SU-DHL-6 (cell line): ENCODE measurements at regions not wholly inside any gene's neighbourhood (a gene's known extent, or its start where the extent isn't known, plus 50 kb on each side); places are given as distances from the start of the nearest gene placed in this dataset.

Experiments used
- H2AFZ ChIP-seq: fragments of 200-600 bp; sonication (generic); 2 replicates; pipeline ENCODE4 v1.6.1; 2014; ENCODE audit warnings: low read depth, mild to moderate bottlenecking, moderate library complexity, mixed read lengths, antibody characterized with exemption, low read length; ENCODE audit not compliant: severe bottlenecking
- H3F3A ChIP-seq: fragments of 200-600 bp; shearing (Covaris generic); 2 replicates; pipeline ENCODE4 v1.6.0; 2016; ENCODE audit warnings: antibody characterized with exemption, mild to moderate bottlenecking; ENCODE audit not compliant: insufficient read depth
- H3K27ac ChIP-seq: fragments of 200-600 bp; sonication (generic); 2 replicates; pipeline ENCODE4 v1.5.1; 2016; ENCODE audit warnings: low read depth, mild to moderate bottlenecking, low read length, moderate library complexity, mixed read lengths
- H3K27me3 ChIP-seq: fragments of 200-600 bp; sonication (generic), shearing (Covaris generic); 2 replicates; pipeline ENCODE4 v1.6.0; 2014; ENCODE audit warnings: mild to moderate bottlenecking, low read length
- H3K36me3 ChIP-seq: fragments of 200-600 bp; sonication (generic); 2 replicates; pipeline ENCODE4 v1.6.1; 2014; ENCODE audit warnings: mild to moderate bottlenecking, low read length, mixed read lengths
- H3K4me2 ChIP-seq: fragments of 300-600, 200-600 bp; shearing (Covaris generic), sonication (generic); 2 replicates; pipeline ENCODE4 v1.6.0; 2014; ENCODE audit warnings: low read length, low read depth, mild to moderate bottlenecking; ENCODE audit not compliant: poor library complexity, severe bottlenecking
- H3K4me3 ChIP-seq: fragments of 200-600 bp; sonication (generic); 2 replicates; pipeline ENCODE4 v1.5.1; 2014; ENCODE audit warnings: antibody characterized with exemption, low read length, mild to moderate bottlenecking, mixed read lengths; ENCODE audit not compliant: insufficient read depth, poor library complexity, severe bottlenecking
- H3K79me2 ChIP-seq: fragments of 200-600 bp; sonication (generic); 2 replicates; pipeline ENCODE4 v1.6.1; 2014; ENCODE audit warnings: mild to moderate bottlenecking, low read length, moderate library complexity; ENCODE audit not compliant: insufficient read depth
- H3K9ac ChIP-seq: fragments of 200-600 bp; sonication (generic); 2 replicates; pipeline ENCODE4 v1.7.0; 2014; ENCODE audit warnings: mild to moderate bottlenecking, low read length
- H3K9me2 ChIP-seq: fragments of 200-600 bp; sonication (generic); replicated peaks from 2 replicates; pipeline ENCODE4 v1.6.1; 2014; ENCODE audit warnings: low read length; ENCODE audit not compliant: insufficient read depth
- H3K9me3 ChIP-seq: fragments of 200-600 bp; sonication (generic); 2 replicates; pipeline ENCODE4 v1.6.1; 2014; ENCODE audit warnings: low read length, mixed read lengths; ENCODE audit not compliant: insufficient read depth
- H4K20me1 ChIP-seq: fragments of 200-600 bp; sonication (generic); 2 replicates; pipeline ENCODE4 v1.6.1; 2014; ENCODE audit warnings: low read depth, mild to moderate bottlenecking, antibody characterized with exemption, low read length, moderate library complexity, mixed read lengths
- EZH2phosphoT487 ChIP-seq: fragments of 200-600 bp; sonication (generic), shearing (Covaris generic); conservative IDR thresholded peaks from 2 replicates; pipeline ENCODE4 v1.6.1; 2018; ENCODE audit warnings: mild to moderate bottlenecking, antibody characterized with exemption, low read length, moderate library complexity, mixed read lengths
- TF ChIP-seq, protein P1 (sequence below): fragments of 200-600 bp; sonication (generic); IDR thresholded peaks from one replicate; pipeline ENCODE4 v1.5.1; 2017; ENCODE audit warnings: antibody characterized with exemption, mild to moderate bottlenecking, low read length, moderate library complexity; ENCODE audit not compliant: insufficient read depth, poor library complexity, severe bottlenecking

DNA sequence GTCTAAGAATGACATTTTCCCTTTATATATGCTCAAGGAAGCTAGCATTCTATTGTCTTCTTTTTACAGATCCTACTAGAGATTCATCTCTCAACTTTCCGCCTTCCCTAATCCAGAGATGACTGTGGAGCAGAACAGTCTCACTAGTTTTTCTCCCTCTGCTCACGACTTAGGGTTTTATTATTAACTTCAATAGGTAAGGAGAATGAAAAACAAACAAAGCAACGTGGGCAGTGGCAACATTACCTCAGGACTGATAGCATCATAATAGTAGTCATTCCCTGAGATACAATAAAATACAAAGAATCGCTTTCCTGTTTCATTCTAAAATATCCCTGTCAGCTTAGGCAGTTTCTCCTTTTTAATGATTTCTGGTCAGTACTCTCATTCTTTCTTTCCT is 154.3 kb upstream of the PLAAT1 start:
- no peak overlapping the region for H3K4me3 ChIP-seq
- no peak overlapping the region for H3K9ac ChIP-seq
- no peak overlapping the region for H3K27ac ChIP-seq
- H2AFZ ChIP-seq = no peak overlapping the region
- H3K36me3 ChIP-seq = no peaks in the 10 kb centered on the region
- no peaks in the 10 kb centered on the region for H3K9me3 ChIP-seq
- H4K20me1 ChIP-seq = no peaks in the 10 kb centered on the region
- H3K9me2 ChIP-seq = no peaks in the 10 kb centered on the region
- no peaks in the 10 kb centered on the region for H3F3A ChIP-seq
- TF ChIP-seq EZH2phosphoT487 = no peak
- TF ChIP-seq, protein P1, sequence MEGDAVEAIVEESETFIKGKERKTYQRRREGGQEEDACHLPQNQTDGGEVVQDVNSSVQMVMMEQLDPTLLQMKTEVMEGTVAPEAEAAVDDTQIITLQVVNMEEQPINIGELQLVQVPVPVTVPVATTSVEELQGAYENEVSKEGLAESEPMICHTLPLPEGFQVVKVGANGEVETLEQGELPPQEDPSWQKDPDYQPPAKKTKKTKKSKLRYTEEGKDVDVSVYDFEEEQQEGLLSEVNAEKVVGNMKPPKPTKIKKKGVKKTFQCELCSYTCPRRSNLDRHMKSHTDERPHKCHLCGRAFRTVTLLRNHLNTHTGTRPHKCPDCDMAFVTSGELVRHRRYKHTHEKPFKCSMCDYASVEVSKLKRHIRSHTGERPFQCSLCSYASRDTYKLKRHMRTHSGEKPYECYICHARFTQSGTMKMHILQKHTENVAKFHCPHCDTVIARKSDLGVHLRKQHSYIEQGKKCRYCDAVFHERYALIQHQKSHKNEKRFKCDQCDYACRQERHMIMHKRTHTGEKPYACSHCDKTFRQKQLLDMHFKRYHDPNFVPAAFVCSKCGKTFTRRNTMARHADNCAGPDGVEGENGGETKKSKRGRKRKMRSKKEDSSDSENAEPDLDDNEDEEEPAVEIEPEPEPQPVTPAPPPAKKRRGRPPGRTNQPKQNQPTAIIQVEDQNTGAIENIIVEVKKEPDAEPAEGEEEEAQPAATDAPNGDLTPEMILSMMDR = no peak
- no peaks in the 10 kb centered on the region for H3K79me2 ChIP-seq
- no peak overlapping the region for H3K4me2 ChIP-seq
- H3K27me3 ChIP-seq = no peaks in the 10 kb centered on the region

DNA sequence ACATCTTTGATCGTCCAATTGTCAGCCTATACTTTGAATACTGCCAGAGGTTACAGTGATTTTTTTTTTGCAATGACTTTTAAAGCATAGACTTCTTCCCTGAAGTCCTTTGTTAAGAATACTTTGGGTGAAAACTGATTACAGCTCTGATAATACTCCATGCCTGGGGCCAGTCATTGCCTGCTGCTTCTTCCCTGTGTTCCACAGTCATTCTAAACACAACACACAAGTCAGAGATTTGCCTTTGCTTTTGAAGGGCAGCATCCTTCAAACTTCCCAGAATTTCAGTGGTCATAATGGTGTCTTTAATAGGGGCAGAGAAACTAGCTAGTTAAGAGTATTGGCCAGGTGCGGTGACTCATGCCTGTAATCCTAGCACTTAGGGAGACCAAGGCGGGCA is 153.7 kb upstream of the PLAAT1 start:
- Histone ChIP-seq H3K9me2 (no peaks in the 10 kb centered on the region), H3K36me3 (no peaks in the 10 kb centered on the region), H3K27ac (no peak overlapping the region), H3K4me3 (no peak overlapping the region), H2AFZ (no peak overlapping the region), H3K4me2 (no peak overlapping the region), H3F3A (no peaks in the 10 kb centered on the region), H3K79me2 (no peaks in the 10 kb centered on the region), H3K9me3 (no peaks in the 10 kb centered on the region), H4K20me1 (no peaks in the 10 kb centered on the region), H3K9ac (no peak overlapping the region), H3K27me3 (no peaks in the 10 kb centered on the region)
- TF ChIP-seq EZH2phosphoT487 = no peak
- TF ChIP-seq, protein P1 = no peak

DNA sequence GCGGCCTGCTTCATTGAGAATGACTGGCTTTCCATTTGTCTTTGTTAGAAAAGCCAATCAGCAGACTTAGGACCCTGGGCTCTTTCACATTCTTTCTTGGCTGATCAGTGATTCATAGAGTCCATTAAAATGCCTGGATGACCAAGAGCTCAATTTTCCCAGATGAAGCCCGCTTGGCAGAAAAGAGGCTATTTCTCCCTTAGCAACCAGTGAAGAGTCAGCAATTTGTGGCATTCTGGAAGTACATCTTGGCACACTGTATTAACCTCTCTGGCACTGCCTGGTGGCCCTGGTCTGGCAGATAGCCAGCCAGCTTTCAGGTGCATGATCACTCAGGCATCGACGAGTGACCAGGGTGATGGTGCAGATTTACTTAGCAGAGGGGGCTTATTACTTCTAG is 145.7 kb upstream of the PLAAT1 start:
- no peak overlapping the region for H3K27ac ChIP-seq
- H3K9ac ChIP-seq = no peak overlapping the region
- no peaks in the 10 kb centered on the region for H3K36me3 ChIP-seq
- H3K27me3 ChIP-seq = no peaks in the 10 kb centered on the region
- H3K9me2 ChIP-seq = no peaks in the 10 kb centered on the region
- no peak overlapping the region for H3K4me2 ChIP-seq
- H4K20me1 ChIP-seq = no peaks in the 10 kb centered on the region
- H3K79me2 ChIP-seq = no peaks in the 10 kb centered on the region
- H3K9me3 ChIP-seq = no peaks in the 10 kb centered on the region
- no peaks in the 10 kb centered on the region for H3F3A ChIP-seq
- no peak overlapping the region for H2AFZ ChIP-seq
- H3K4me3 ChIP-seq = no peak overlapping the region
- TF ChIP-seq EZH2phosphoT487 = no peak
- TF ChIP-seq, protein P1 = no peak
